M059J (cell line): ENCODE measurements at regions not wholly inside any gene's neighbourhood (a gene's known extent, or its start where the extent isn't known, plus 50 kb on each side); places are given as distances from the start of the nearest gene placed in this dataset.
"Not testable (repeated sequence)": the region's sequence is repeated elsewhere in the genome, so short reads cannot be mapped to it uniquely, and the experiment has no call there.

ENCODE experiments used
- DNase-seq: peaks from one replicate; pipeline ENCODE4 v3.0.0-alpha.2; 2012; ENCODE audit warnings: low read depth

DNA sequence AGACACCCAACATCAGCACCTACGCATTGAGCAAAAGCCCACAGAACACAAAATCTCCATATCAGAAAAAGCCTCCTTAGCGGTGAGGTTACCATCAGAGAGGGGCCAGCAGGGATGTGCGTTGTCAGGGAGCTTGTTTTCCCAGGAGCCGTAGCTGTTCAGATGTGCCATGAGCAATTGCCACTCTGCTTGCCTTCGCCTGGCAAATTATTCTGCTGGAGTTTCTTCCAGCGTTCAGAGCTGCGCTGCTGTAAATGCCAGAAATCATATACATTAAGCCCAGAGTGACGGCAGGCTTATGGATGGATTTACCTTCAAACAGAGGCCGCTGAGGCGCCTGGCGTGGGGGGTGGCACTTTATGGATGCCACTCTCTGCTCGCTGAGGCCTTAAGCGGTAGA, 632.3 kb downstream of the BCOR start:
- DNase-seq: no peak

DNA sequence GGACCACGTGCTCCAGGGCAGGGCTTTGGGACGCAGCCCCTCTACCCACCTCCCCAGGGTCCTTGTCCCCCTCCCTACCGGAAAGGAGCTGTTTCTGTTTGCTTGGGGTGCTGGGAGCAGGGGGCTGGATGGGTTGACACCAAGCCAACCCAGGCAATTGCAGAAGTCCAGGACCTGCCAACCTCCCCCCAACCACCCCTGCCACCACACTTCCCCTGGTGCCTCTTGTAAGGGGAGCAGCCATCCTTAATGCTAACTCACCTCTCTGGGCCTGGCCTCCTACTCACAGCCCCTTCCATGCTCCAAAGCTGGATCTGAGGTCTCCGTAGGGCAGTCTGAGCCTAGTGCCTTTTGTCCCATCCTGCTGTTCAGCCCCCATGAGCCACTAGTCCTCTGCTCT, 631.9 kb downstream of the BCOR start:
- no peak for DNase-seq

DNA sequence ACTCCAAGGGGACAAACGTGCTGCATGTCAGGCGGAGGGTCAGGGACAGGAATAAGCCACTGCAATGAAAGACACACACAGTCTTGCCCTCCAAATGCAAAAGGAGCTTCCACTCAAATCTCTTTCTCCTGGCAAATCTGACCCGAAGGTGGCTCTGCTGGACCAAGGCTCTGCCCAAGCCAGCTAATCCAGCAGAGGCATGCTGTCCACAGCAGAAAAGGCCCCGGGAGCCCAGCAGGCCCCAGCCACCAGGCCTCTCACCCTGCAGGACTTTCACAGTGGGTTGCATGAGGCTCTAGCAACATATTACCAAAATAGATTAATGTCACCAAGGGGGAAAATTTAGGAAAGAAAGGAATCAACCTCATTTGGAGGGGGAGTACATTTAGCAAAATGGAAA, 628.6 kb downstream of the BCOR start:
- no peak for DNase-seq

DNA sequence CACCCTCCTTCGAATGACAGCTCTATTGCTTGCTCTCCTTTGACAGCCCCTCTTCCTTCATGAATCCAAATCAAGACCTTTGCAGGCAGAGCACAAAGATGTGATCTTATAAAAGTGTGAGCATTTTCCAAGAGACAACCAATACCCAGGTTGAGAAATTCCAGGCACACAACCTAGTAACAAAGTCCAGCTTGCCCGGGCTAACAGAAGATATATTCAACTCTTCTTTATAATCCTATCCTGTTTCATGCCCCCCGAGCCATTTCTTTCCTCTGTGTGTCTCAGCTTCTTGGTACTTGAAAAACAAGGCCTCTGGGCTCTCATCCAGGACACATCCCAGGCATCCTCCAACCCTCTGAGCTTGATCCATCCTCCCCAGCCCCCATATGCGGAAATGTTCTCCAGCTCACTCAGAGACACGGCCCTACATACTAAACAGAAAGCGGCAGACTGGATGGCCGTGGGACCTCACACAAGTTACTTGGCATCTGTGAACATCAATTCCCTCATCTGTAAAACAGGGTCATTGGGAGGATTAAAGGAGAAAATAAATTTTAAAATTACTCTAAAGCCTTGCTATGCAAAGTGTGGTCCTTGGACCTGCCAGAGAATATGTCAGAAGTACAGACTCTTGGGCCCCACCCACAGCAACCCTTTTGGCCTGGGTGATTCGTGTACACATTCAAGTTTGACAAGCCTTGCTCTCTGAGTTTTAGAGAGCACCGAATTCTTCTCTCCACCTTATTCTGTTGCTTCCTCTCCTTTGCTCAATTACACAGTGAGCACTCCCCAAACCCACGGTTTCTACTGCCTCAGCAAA, 627.0 kb downstream of the BCOR start:
- DNase-seq: peak; percentile 2

DNA sequence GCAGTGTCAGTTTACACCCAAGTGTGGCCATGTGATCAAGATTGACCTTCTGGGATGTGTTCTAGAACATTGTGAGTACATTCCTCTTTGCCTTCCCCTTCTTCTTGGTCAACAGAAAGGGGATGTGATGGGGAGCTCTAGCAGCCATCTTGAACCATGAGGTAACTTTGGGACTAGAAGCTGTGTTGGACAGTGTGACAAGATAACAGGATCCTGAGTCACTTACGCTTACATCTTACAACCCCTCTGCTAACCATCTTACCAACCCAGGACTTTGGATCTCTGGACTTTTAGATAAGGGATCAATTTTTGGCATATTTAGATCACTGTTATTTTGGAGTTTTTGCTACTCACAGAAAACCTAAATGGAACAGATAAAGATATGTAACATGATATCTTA, 625.6 kb downstream of the BCOR start:
- no peak for DNase-seq

DNA sequence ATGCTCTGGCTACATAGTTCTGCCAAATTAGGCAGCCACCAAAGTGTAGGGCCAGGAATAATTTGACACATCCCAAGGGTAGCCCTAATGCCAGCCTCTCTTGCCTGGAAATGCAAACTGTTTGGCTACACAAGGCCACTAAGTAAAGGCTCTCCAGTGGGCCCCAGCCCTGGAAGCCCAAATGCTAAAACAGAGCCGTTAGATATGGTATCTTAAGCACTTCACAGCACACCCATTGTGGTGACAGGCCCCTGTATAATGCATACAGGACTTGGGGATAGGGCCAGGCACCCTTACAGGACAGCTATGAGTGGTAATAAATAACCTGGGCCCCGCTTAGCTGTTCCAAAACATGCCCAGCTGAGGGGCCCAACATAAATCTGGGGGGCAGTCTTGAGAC, 623.9 kb downstream of the BCOR start:
- no peak for DNase-seq

DNA sequence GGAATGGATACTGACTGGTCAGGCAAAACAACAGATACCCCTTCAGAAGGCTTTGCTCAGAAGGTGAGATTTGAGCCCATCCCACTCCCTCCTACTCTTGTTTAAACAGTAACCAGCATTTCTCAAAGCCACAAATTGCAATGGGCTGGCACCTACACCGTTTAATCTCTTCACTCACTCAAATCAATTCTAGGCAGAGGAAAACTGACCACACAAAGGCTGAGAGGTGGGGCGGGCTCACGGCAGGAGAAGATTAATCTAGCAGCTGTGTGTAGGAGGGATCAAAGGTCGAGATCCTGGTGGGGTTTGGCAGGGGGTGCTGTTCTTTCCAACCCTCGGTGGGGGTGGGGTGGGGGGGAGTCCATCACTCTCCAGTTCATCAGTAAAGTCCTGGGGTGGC, 622.4 kb downstream of the BCOR start:
- DNase-seq: no peak

DNA sequence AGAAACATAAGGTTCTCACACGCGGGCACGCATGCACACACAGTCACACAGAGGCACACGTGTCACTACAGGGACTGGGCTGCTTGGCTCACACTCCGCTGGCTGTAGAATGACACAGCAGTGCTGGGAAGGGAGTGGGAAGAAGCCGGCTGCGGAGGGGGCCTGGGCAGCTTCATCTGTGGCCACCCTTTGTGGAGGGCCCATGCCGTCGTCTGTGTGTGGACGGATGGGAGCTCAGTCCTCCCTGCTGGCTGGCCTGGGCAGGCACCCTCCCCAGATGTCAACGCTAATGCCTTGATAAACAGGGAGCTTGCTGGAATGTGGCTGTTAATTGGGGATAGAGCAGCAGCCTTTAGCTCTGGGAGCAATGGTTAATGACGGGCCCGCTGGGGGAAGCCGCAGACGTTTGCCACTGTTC, 621.1 kb downstream of the BCOR start:
- no peak for DNase-seq

DNA sequence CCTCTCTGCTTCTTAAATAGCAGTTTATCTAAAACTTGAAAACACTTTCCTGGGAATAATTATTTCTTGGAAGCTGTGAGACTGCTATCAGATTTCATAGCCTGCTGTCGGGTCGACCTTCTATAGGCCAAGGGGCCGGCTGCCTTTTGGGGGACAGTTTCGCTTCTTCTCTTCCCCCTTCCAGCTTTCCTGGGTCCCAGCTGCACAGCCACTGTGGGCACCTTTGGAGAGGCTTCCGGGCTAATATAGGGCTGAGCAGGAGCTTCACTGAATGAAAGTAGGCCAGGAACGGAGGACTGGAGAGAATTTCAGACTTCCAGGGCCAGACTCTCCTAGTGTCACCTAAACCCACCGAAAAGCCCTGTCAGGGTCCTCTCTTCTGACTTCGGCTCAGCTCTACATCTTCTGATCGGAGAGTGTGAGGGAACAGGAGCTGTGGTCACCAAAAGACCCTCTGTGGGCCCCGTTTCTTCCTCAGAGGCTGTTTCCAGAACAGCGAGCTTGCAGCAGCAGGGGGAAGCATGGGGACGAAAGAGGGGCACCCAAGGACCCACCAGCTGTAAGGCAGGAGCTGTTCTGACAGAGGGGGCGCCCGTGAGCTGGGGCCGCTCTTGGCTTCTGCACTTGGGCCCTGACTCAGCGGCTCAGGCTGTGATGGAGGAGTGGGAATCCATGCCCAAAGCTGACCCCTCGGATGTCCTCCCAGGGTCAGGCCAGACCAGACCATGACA, 620.6 kb downstream of the BCOR start:
- no peak for DNase-seq

DNA sequence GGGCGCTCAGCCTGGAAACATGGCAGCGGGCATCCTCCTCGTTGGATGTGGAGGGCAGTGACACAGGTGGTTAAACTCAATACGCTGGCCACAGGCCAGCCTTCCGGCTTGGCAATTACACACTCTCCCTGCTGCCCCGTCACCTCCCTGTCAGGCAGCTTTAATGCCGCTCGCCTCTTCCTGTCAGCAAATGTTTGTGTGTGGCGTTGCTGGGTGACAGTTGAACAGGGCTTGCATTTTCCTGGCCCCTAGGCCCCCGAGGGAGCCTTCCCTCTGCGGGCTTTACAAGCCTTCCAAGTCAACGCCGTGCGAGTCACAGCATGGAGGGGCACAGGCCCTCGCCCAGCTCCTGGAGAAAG, 620.0 kb downstream of the BCOR start:
- peak; percentile 78 for DNase-seq

DNA sequence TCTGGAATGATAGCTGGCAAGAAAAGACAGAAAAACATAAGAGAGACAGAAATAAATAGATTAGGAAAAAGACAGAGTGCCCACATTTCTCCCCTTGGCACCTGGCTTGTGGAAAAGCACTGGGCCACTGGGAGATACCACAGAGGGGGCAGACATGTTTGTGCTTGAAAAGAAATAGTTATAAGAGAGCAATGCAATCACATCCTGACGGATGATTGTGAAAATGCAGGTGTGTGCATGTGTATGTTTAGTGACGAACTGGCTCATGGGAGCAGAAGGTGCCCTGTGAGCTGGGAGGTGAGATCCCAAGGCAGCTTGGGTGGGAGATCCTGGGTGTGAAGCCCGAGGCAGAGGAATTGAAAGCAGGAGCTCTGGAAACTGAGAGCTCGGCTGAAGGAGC, 617.9 kb downstream of the BCOR start:
- DNase-seq: no peak

DNA sequence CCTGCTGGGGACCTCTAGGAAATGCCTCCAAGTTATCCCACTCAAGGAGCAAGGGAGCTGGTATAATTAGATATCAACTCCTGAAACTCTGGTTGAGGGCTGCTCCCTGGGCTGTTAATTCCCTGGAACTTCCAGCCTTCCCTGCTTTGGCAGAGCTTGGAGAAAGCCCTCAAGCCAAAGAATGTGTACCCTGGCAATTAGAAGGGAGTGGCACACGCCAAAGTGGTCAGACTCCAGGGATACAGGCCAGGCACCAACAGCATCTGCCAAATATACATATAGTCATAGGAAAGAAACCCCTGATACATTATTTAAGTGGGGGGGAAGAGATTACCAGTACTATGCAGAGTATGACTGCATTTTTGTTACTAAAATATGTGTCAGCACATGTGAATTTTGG, 616.8 kb downstream of the BCOR start:
- DNase-seq: no peak

DNA sequence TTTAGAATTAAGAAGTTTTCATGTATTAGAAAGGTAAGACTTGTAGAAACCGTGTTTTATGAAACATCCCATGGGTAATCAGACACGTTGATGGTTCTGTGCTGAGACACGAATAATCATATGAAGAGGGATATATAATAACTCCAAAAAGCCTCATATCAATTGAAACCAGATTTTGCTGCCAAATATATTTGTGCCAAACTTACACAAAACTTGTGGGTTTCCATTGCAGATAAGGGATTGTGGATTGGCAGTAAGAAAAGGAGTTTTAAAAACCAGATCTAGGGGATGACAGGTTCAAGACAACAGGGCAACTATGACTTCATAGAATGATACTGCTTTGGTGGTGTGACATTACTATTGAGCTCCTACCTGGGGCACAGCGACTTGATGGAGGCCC, 616.1 kb downstream of the BCOR start:
- no peak for DNase-seq

DNA sequence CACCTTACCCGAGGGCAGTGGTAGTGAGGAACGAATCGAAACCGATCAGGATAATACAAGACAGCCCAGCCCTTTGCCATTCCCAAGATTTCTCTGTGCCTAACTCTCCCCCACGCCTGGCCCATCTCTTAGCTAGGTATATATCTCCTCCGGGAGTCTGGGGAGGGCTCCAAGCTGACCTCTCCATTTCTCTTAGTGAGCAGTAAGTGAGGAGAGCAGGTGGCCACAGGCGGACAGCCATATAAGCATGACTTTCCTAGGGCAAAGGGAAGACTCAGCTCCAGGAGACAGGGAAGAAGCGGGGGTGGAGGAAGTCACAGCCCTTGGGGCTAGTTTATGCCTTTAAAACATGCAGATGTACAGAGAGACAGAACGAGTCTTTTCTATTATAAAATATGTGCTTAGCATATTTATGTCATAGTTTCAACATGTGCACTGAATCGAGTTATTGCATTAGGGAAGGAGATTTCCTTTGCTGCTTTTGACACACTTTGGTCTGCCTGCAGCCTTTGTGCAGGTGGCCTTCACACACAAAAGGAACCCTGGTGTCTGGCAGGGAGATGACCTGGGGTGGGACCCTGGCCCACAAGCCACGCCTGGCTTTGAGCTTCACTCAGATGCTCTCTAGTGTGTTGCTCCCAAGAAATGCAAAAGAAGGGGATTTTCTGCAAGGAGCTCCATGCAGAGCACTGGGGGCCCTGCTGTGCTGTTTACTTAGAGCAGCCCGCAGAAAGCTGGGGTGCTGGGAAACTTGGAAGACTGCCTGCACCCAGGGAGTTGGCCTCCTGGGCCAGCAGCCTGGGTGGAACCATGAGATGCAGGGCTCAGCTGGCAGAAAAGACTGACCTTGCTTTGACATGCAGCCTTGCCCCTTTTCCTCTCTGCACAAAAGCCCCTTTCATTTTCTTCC, 613.3 kb downstream of the BCOR start:
- peak; percentile 6 for DNase-seq

DNA sequence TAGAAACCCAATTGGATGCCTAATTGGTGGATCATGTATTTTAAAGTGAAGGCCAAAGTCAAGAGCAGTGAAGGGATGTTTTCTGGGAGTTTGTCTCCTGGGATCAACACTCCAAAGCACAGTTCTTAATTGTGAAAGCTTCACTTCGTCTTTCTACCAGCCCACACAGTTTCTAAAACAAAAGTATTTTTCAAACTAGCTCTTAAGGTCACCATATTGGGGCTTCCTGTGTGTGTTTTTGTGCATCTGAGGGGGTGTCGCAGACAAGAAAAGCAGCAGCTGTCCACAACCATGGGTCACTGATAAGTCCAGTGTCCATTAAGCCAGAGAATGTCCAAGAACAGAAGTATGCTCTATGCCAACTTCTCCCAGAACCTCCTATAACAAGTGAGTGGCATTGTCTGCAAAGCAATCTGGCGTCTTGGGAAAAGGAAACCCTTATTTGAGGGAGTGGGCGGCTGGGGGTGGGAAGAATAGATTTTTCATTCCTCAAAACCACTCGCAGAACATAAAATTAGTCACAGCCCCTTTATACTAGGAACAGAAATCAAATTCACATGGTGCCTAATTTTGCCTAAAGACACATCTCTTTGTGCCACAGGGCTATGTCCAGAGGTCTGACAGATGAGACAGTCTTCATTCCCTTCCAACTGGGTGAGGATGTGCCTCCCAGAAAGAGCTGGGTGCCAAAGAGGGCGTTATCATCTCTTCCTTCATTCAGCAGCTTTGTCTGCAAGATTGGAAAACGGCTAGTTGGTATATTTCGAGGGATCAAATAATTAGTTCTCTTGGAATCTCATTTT, 610.4 kb downstream of the BCOR start:
- no peak for DNase-seq

DNA sequence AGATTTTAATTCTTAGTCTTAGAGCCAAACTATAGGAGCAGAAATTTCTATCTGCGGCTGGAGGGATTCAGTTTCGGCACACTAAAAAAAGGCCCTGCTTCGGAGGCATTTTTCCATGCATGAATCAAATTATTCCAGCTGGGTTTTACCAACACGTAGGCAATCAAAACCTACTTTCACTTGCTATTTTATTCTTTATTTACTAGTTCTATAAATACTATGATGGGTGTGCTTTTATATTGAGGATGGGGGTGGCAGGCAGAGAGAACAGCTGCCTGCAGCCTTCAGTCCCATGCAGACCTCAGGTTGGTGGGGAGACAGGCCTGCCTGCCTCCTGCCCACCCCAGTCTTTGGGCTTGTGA, 609.8 kb downstream of the BCOR start:
- DNase-seq: no peak

DNA sequence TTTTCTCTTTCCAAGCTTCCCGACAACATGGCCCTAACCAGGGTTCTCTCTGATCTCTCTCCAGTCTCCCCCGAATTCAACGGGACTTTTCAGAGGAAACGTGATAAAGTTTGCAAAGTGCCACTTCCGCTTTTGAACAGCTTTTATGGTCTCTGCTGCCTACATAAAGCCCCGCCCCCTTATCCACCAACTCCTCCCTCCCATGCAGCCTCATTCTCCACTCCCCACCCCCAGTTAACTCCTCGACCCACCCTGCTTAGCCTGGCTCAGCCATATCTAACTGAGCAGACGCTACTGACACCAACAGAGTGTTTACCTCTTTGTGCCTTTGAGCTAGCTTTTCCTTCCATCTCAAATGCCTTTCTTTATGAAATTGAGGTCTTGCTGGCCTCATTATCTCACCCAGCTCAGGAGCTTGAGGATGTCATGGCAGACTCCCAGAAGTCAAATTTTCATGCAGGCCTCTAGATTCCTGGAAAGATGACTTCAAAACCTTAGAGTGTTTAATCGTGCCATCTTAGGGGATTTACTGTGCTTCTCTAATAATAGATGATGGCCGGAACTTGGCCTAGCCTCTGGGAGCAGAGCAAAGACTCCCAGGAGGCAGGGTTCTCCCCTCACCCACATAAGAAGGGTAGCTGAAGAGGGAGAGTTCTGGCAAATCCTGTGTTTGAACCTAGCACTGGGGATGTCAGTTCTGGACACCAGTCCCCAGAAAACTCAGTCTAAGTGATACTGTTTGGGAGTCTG, 606.0 kb downstream of the BCOR start:
- DNase-seq: no peak

DNA sequence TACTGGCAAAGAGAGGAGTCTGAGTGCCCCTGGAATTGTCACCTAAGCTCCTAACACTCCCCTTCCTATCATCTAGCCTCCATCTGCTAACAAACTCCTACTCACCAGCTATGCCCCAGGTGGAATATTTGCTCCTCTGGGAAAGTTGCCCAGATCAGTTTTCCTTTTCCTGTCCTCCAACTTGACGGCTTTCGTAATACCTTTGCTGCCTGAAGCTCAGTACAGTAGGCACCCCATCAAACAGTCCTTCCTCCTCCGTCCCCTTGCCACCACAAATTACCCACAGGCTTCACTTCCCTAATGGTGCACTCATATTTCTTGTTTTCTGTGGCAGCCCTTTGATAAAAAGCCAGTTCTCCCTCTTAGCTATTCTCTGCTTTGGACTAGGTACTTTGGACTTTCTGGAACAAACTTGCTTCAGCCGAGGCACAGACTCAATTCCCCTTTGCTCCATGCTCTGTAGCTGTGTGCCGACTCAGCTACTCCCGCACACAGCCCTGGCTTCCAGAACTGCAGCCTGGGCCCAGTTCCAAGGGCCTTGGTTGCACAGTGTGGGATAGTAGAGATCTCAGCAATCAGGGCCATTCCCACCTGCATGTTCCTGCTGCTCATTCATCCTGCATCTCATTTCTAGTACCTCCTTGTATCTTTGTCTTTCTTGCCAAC, 605.1 kb downstream of the BCOR start:
- no peak for DNase-seq

DNA sequence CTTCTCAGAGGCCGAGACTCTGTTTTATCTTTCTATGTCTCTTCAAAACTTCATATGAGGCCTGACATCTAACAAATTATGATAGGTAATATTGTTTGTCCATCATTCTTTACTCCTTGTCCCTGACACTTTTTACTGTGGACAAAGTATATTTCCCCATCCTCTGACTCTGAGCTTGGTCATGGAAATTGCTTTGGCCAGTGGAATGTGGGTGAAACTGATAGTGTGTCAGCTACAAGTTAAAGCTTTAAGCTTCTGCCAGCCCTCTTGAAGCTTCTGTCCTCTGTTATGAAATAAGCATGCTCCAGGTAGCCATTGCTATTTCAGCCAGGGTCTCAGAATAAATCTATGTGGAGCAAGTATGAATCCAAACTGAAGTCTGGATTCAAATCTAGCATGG, 604.6 kb downstream of the BCOR start:
- no peak for DNase-seq

DNA sequence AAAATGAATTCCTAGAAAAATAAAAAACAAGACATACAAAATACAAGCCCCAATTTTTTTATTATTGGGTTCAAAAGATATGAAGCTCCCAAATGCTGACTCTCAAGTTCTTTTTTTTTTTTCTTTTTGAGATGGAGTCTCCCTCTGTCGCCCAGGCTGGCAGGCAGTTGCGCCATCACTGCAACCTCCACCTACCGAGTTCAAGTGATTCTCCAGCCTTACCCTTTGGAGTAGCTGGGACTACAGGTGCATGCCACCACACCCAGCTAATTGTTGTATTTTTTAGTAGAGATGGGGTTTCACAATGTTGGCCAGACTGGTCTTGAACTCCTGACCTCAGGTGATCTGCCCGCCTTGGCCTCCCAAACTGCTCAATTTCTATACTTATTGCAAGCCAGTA, 600.6 kb downstream of the BCOR start:
- not testable (repeated sequence) for DNase-seq
